Neuron (in vitro differentiated cells): ENCODE measurements at regions not wholly inside any gene's neighbourhood (a gene's known extent, or its start where the extent isn't known, plus 50 kb on each side); places are given as distances from the start of the nearest gene placed in this dataset.

Experiments
- H2AFZ ChIP-seq: one replicate; pipeline ENCODE4 v1.6.1; 2013; ENCODE audit warnings: low read depth, mild to moderate bottlenecking, inconsistent platforms, low read length, moderate library complexity
- H3K27me3 ChIP-seq: one replicate; pipeline ENCODE4 v1.6.1; 2013; ENCODE audit warnings: low read length; ENCODE audit not compliant: insufficient read depth
- H3K36me3 ChIP-seq: one replicate; pipeline ENCODE4 v1.6.1; 2013; ENCODE audit warnings: low read length; ENCODE audit not compliant: insufficient read depth
- H3K4me1 ChIP-seq: one replicate; pipeline ENCODE4 v1.6.1; 2013; ENCODE audit warnings: low read length; ENCODE audit not compliant: insufficient read depth
- H3K4me3 ChIP-seq: 2 replicates; pipeline ENCODE4 v1.5.1; 2013; ENCODE audit warnings: mild to moderate bottlenecking, low read length, moderate library complexity
- H3K9me3 ChIP-seq: one replicate; pipeline ENCODE4 v1.6.1; 2013; ENCODE audit warnings: low read length

GRCh38 chr1:57672346-57673140 is 248.7 kb upstream of the DAB1 start:
- Histone ChIP-seq H3K27me3 (no peaks in the 10 kb centered on the region), H3K4me1 (peaks cover 11% of the 10 kb centered on the region), H3K9me3 (no peaks in the 10 kb centered on the region), H3K36me3 (no peaks in the 10 kb centered on the region), H2AFZ (no peak overlapping the region), H3K4me3 (no peak overlapping the region)

- H3K9me3 ChIP-seq: no peaks in the 10 kb centered on the region
- peaks cover 11% of the 10 kb centered on the region for H3K4me1 ChIP-seq
- H2AFZ ChIP-seq: no peak overlapping the region
- no peaks in the 10 kb centered on the region for H3K36me3 ChIP-seq
- H3K4me3 ChIP-seq: no peak overlapping the region
- no peaks in the 10 kb centered on the region for H3K27me3 ChIP-seq
These were observed 247.9 kb upstream of the DAB1 start for GRCh38 chr1:57671750-57672149.

- H3K9me3 ChIP-seq: no peaks in the 10 kb centered on the region
- no peaks in the 10 kb centered on the region for H3K27me3 ChIP-seq
- H3K4me1 ChIP-seq: no peaks in the 10 kb centered on the region
- H2AFZ ChIP-seq: no peak overlapping the region
- no peak overlapping the region for H3K4me3 ChIP-seq
- no peaks in the 10 kb centered on the region for H3K36me3 ChIP-seq
These were observed 235.9 kb upstream of the DAB1 start for GRCh38 chr1:57659804-57660203.

- no peak overlapping the region for H2AFZ ChIP-seq
These were observed 231.3 kb upstream of the DAB1 start for GRCh38 chr1:57655161-57655560.

GRCh38 chr1:57644667-57645066 is 220.8 kb upstream of the DAB1 start:
- no peaks in the 10 kb centered on the region for H3K9me3 ChIP-seq
- H3K4me3 ChIP-seq: no peak overlapping the region
- no peaks in the 10 kb centered on the region for H3K27me3 ChIP-seq
- H3K36me3 ChIP-seq: no peaks in the 10 kb centered on the region
- no peaks in the 10 kb centered on the region for H3K4me1 ChIP-seq
- no peak overlapping the region for H2AFZ ChIP-seq

More at GRCh38 chr1:57655161-57655560, 231.3 kb upstream of the DAB1 start:
- H3K36me3 ChIP-seq: no peaks in the 10 kb centered on the region
- peaks cover 3% of the 10 kb centered on the region for H3K4me1 ChIP-seq
- no peaks in the 10 kb centered on the region for H3K27me3 ChIP-seq
- no peak overlapping the region for H3K4me3 ChIP-seq
- peaks cover 1% of the 10 kb centered on the region for H3K9me3 ChIP-seq

- no peak overlapping the region for H3K4me3 ChIP-seq
- no peaks in the 10 kb centered on the region for H3K36me3 ChIP-seq
- peaks cover under 1% of the 10 kb centered on the region for H3K4me1 ChIP-seq
- no peaks in the 10 kb centered on the region for H3K9me3 ChIP-seq
- H3K27me3 ChIP-seq: no peaks in the 10 kb centered on the region
- no peak overlapping the region for H2AFZ ChIP-seq
These were observed 214.4 kb upstream of the DAB1 start for GRCh38 chr1:57638239-57638638.

- H3K4me3 ChIP-seq: no peak overlapping the region
- no peaks in the 10 kb centered on the region for H3K9me3 ChIP-seq
- peaks cover 5% of the 10 kb centered on the region for H3K4me1 ChIP-seq
These were observed 213.3 kb upstream of the DAB1 start for GRCh38 chr1:57637155-57637554.

GRCh38 chr1:57633881-57634280 is 210.0 kb upstream of the DAB1 start:
- H3K36me3 ChIP-seq: no peaks in the 10 kb centered on the region
- peaks cover 5% of the 10 kb centered on the region for H3K4me1 ChIP-seq
- H3K27me3 ChIP-seq: no peaks in the 10 kb centered on the region
- H3K4me3 ChIP-seq: no peak overlapping the region
- no peak overlapping the region for H2AFZ ChIP-seq
- no peaks in the 10 kb centered on the region for H3K9me3 ChIP-seq

More at GRCh38 chr1:57637155-57637554, 213.3 kb upstream of the DAB1 start:
- Histone ChIP-seq H3K36me3 (no peaks in the 10 kb centered on the region), H2AFZ (no peak overlapping the region), H3K27me3 (no peaks in the 10 kb centered on the region)

GRCh38 chr1:57633056-57633455 is 209.2 kb upstream of the DAB1 start:
- no peaks in the 10 kb centered on the region for H3K36me3 ChIP-seq
- H3K4me3 ChIP-seq: no peak overlapping the region
- H3K27me3 ChIP-seq: no peaks in the 10 kb centered on the region
- H3K4me1 ChIP-seq: peaks cover 5% of the 10 kb centered on the region
- no peaks in the 10 kb centered on the region for H3K9me3 ChIP-seq
- H2AFZ ChIP-seq: no peak overlapping the region

GRCh38 chr1:57632401-57632800 is 208.5 kb upstream of the DAB1 start:
- Histone ChIP-seq H2AFZ (no peak overlapping the region), H3K36me3 (no peaks in the 10 kb centered on the region), H3K9me3 (no peaks in the 10 kb centered on the region), H3K4me1 (peaks cover 5% of the 10 kb centered on the region), H3K27me3 (no peaks in the 10 kb centered on the region), H3K4me3 (no peak overlapping the region)

- Histone ChIP-seq H3K27me3 (no peaks in the 10 kb centered on the region), H3K4me1 (no peaks in the 10 kb centered on the region), H2AFZ (no peak overlapping the region), H3K9me3 (no peaks in the 10 kb centered on the region), H3K4me3 (no peak overlapping the region), H3K36me3 (no peaks in the 10 kb centered on the region)
These were observed 203.8 kb upstream of the DAB1 start for GRCh38 chr1:57627612-57628011.

- Histone ChIP-seq H2AFZ (no peak overlapping the region), H3K4me3 (no peak overlapping the region), H3K27me3 (no peaks in the 10 kb centered on the region), H3K9me3 (no peaks in the 10 kb centered on the region), H3K36me3 (no peaks in the 10 kb centered on the region), H3K4me1 (no peaks in the 10 kb centered on the region)
These were observed 200.1 kb upstream of the DAB1 start for GRCh38 chr1:57623791-57624538.

- no peak overlapping the region for H2AFZ ChIP-seq
- no peak overlapping the region for H3K4me3 ChIP-seq
- H3K4me1 ChIP-seq: no peaks in the 10 kb centered on the region
- no peaks in the 10 kb centered on the region for H3K9me3 ChIP-seq
- no peaks in the 10 kb centered on the region for H3K27me3 ChIP-seq
- no peaks in the 10 kb centered on the region for H3K36me3 ChIP-seq
These were observed 199.4 kb upstream of the DAB1 start for GRCh38 chr1:57623039-57623790.
